Endothelial cell (in vitro differentiated cells): ENCODE measurements at regions not wholly inside any gene's neighbourhood (a gene's known extent, or its start where the extent isn't known, plus 50 kb on each side); places are given as distances from the start of the nearest gene placed in this dataset.

Experiments used
- DNase-seq: peaks from one replicate; pipeline ENCODE4 v3.0.0; 2021; ENCODE audit warnings: low spot score
- H3K27ac Mint-ChIP-seq: one replicate; pipeline ENCODE4 v1.8.0; 2021; ENCODE audit warnings: mixed read lengths, inconsistent platforms; ENCODE audit not compliant: unreplicated experiment
- H3K27me3 Mint-ChIP-seq: one replicate; pipeline ENCODE4 v1.8.0; 2021; ENCODE audit warnings: mild to moderate bottlenecking, moderate library complexity, mixed read lengths, inconsistent platforms; ENCODE audit not compliant: unreplicated experiment
- H3K36me3 Mint-ChIP-seq: one replicate; pipeline ENCODE4 v1.8.0; 2021; ENCODE audit warnings: mild to moderate bottlenecking, low read depth, mixed read lengths, inconsistent platforms; ENCODE audit not compliant: unreplicated experiment
- H3K4me1 Mint-ChIP-seq: one replicate; pipeline ENCODE4 v1.8.0; 2021; ENCODE audit warnings: mild to moderate bottlenecking, mixed read lengths, inconsistent platforms; ENCODE audit not compliant: unreplicated experiment
- H3K4me3 Mint-ChIP-seq: one replicate; pipeline ENCODE4 v1.8.0; 2021; ENCODE audit warnings: mild to moderate bottlenecking, mixed read lengths, inconsistent platforms; ENCODE audit not compliant: unreplicated experiment
- H3K9me3 Mint-ChIP-seq: one replicate; pipeline ENCODE4 v1.8.0; 2021; ENCODE audit warnings: mixed read lengths, inconsistent platforms; ENCODE audit not compliant: unreplicated experiment
- TF ChIP-seq, protein P1 (sequence below): fragments of 200-600 bp; sonication (generic); IDR thresholded peaks from one replicate; pipeline ENCODE4 v1.5.0; 2021; ENCODE audit warnings: antibody characterized with exemption; ENCODE audit not compliant: unreplicated experiment

DNA sequence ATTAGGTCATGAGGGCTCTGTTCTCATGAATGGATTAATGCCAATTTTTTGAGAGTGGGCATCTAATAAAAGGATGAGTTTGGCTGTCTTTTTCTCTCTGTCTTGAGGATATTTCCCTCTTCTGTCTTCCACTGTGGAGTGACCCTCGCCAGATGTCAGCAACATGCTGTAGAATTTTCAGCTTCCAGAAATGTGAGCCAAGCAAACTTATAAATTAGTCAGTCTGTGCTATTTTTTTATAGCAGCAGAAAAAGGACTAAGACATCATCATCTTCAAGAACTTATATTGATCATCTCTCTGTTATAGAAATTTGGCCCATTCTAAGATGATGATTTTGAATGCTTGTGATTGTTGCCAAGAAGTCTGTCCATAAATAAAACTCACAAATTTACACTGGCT lies 431.4 kb downstream of the FGF9 start:
- Mint-ChIP-seq H3K27ac (no peak overlapping the region), H3K9me3 (no peaks in the 10 kb centered on the region), H3K4me1 (peaks cover 8% of the 10 kb centered on the region), H3K27me3 (peaks cover 1% of the 10 kb centered on the region), H3K4me3 (no peak overlapping the region), H3K36me3 (no peaks in the 10 kb centered on the region)
- no peak for DNase-seq
- TF ChIP-seq, protein P1, sequence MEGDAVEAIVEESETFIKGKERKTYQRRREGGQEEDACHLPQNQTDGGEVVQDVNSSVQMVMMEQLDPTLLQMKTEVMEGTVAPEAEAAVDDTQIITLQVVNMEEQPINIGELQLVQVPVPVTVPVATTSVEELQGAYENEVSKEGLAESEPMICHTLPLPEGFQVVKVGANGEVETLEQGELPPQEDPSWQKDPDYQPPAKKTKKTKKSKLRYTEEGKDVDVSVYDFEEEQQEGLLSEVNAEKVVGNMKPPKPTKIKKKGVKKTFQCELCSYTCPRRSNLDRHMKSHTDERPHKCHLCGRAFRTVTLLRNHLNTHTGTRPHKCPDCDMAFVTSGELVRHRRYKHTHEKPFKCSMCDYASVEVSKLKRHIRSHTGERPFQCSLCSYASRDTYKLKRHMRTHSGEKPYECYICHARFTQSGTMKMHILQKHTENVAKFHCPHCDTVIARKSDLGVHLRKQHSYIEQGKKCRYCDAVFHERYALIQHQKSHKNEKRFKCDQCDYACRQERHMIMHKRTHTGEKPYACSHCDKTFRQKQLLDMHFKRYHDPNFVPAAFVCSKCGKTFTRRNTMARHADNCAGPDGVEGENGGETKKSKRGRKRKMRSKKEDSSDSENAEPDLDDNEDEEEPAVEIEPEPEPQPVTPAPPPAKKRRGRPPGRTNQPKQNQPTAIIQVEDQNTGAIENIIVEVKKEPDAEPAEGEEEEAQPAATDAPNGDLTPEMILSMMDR, result no peak

GRCh38 chr13:22103046-22104027 lies 432.5 kb downstream of the FGF9 start:
- DNase-seq, result no peak
- Mint-ChIP-seq H3K27me3 (peaks cover 1% of the 10 kb centered on the region), H3K4me1 (no peaks in the 10 kb centered on the region), H3K36me3 (no peaks in the 10 kb centered on the region), H3K27ac (no peak overlapping the region), H3K4me3 (no peak overlapping the region), H3K9me3 (no peaks in the 10 kb centered on the region)
- TF ChIP-seq, protein P1, result no peak

DNA sequence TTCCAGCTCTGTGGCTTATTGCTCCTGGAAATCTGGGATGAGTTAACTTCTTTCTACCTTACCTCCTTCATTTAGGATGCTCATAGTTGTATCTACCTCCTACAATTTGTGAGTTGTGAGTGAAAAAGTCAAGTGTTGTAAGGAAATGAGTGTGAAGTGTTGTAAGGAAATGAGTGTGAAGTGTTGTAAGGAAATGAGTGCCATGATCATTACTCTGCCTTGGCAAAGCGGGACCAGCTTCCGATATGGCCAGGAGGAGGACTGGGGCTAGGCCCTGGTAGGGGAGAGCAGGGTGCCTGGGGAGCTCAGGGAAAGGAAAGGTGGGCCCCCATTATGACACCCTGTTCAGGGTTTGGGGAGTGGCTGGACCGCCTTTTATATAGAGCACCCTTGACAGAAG lies 435.2 kb downstream of the FGF9 start:
- Mint-ChIP-seq H3K9me3 (no peaks in the 10 kb centered on the region), H3K27ac (no peak overlapping the region), H3K4me1 (no peaks in the 10 kb centered on the region), H3K27me3 (no peaks in the 10 kb centered on the region), H3K4me3 (no peak overlapping the region), H3K36me3 (no peaks in the 10 kb centered on the region)
- TF ChIP-seq, protein P1, result no peak
- no peak for DNase-seq

- Mint-ChIP-seq H3K4me3 (no peak overlapping the region), H3K27me3 (no peaks in the 10 kb centered on the region)
- TF ChIP-seq, protein P1, result no peak
Observed at GRCh38 chr13:22107549-22107948, 436.7 kb downstream of the FGF9 start.

DNA sequence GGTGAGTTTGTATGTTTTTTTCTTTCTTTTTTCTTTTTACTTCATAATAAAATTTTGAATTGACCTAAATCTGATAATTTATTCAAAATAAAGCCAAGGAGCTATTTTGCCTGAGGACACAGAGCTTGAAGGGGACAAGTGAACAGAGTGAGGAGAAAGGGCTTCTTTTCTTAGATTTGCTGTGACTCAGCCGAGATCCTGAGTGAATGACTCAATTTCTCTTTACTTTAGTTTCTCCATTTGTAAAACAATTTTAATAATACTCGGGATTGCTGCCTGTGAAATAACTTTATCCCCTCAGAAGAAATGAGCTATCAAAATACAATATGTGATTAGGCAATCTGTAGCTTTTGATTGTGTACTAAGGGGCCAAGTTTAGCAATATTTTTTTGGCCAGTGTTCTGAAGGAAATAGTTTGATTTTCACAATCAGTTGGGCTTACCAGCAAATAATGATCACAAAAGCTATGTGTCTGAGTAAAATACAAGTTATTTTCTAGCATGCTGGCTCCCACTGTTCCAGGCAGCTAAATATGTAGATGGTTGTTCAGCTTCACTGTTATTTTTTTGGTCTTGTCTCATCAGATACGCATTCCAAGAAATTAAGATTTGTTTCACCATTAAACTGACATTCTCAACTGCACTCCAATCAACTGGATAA lies 437.5 kb downstream of the FGF9 start:
- DNase-seq, result no peak
- Mint-ChIP-seq H3K36me3 (no peaks in the 10 kb centered on the region), H3K27me3 (no peaks in the 10 kb centered on the region), H3K4me3 (no peak overlapping the region), H3K4me1 (no peaks in the 10 kb centered on the region), H3K9me3 (no peaks in the 10 kb centered on the region), H3K27ac (no peak overlapping the region)
- TF ChIP-seq, protein P1, result no peak

More at GRCh38 chr13:22107549-22107948, 436.7 kb downstream of the FGF9 start:
- Mint-ChIP-seq H3K4me1 (no peaks in the 10 kb centered on the region), H3K36me3 (no peaks in the 10 kb centered on the region), H3K9me3 (no peaks in the 10 kb centered on the region), H3K27ac (no peak overlapping the region)
- DNase-seq, result no peak
